Mesothelial cell of epicardium (in vitro differentiated cells): ENCODE measurements at regions not wholly inside any gene's neighbourhood (a gene's known extent, or its start where the extent isn't known, plus 50 kb on each side); places are given as distances from the start of the nearest gene placed in this dataset.

Source experiments
- DNase-seq, 2 experiments: peaks; one replicate each; pipeline ENCODE4 v3.0.0; 2021; ENCODE audit warnings: low spot score in 2 of 2; ENCODE audit not compliant: unreplicated experiment in 2 of 2
- H3K27ac Mint-ChIP-seq: 2 replicates; pipeline ENCODE4 v1.8.0; 2021; ENCODE audit warnings: mixed read lengths
- H3K27me3 Mint-ChIP-seq: 2 replicates; pipeline ENCODE4 v1.8.0; 2021; ENCODE audit warnings: low read depth, mixed read lengths
- H3K36me3 Mint-ChIP-seq: 2 replicates; pipeline ENCODE4 v1.8.0; 2021; ENCODE audit warnings: mixed read lengths
- H3K4me1 Mint-ChIP-seq: 2 replicates; pipeline ENCODE4 v1.8.0; 2021; ENCODE audit warnings: mixed read lengths
- H3K4me3 Mint-ChIP-seq: 2 replicates; pipeline ENCODE4 v1.8.0; 2021; ENCODE audit warnings: mild to moderate bottlenecking, moderate library complexity, mixed read lengths
- H3K9me3 Mint-ChIP-seq: 2 replicates; pipeline ENCODE4 v1.8.0; 2021; ENCODE audit warnings: mixed read lengths
- TF ChIP-seq, protein P1 (sequence below): fragments of 200-600 bp; sonication (generic); IDR thresholded peaks from one replicate; pipeline ENCODE4 v1.5.0; 2021; ENCODE audit warnings: antibody characterized with exemption; ENCODE audit not compliant: unreplicated experiment

DNA sequence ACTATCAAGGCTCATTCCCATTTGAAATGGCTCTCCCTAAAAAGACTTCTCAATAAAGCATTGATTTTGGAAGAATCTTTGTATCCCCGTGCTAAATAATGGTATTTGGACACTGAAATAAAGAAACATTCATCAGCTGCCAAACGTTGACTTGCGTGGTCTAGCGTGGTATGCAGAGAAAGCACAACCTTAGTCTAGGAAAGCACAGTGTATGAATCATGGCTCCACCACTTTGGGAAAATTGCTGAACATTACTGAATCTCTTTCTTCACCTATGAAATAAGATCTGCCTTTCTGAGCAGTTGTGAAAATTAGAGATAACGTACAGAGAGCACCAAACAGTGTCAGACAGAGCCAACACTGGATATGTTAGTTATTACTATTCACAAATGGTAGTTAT, 353.9 kb downstream of the SS18 start:
- TF ChIP-seq, protein P1, sequence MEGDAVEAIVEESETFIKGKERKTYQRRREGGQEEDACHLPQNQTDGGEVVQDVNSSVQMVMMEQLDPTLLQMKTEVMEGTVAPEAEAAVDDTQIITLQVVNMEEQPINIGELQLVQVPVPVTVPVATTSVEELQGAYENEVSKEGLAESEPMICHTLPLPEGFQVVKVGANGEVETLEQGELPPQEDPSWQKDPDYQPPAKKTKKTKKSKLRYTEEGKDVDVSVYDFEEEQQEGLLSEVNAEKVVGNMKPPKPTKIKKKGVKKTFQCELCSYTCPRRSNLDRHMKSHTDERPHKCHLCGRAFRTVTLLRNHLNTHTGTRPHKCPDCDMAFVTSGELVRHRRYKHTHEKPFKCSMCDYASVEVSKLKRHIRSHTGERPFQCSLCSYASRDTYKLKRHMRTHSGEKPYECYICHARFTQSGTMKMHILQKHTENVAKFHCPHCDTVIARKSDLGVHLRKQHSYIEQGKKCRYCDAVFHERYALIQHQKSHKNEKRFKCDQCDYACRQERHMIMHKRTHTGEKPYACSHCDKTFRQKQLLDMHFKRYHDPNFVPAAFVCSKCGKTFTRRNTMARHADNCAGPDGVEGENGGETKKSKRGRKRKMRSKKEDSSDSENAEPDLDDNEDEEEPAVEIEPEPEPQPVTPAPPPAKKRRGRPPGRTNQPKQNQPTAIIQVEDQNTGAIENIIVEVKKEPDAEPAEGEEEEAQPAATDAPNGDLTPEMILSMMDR: no peak

DNA sequence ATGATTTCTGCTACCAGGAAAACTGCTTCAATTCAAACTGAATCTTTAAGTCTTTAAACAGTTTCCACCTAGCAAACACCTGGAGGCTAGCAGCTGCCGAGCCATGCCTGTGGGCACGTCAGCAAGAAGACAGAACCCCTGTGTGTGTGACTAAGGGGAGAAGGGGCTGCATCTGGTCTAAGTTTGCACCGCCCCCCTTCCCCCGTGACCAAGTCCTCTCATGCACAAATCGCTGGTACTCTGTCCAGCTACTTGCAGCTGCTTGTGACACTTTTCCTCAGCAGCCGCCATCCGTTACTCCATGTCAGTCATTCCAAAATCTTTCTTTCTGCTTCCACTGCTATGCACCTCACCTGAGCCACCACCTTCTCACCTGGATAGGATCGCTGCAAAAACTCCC, 355.0 kb downstream of the SS18 start:
- DNase-seq: no peak
- Mint-ChIP-seq H3K4me1 (peaks cover 4% of the 10 kb centered on the region), H3K27me3 (peaks cover 5% of the 10 kb centered on the region), H3K4me3 (no peak overlapping the region), H3K27ac (no peak overlapping the region), H3K9me3 (peaks cover 10% of the 10 kb centered on the region), H3K36me3 (no peaks in the 10 kb centered on the region)
- TF ChIP-seq, protein P1: no peak

More for the DNA sequence above, 353.9 kb downstream of the SS18 start:
- Mint-ChIP-seq H3K9me3 (peaks cover under 1% of the 10 kb centered on the region), H3K27ac (no peak overlapping the region), H3K4me1 (peaks cover 4% of the 10 kb centered on the region), H3K27me3 (peaks cover 5% of the 10 kb centered on the region), H3K4me3 (no peak overlapping the region), H3K36me3 (no peaks in the 10 kb centered on the region)
- no peak for DNase-seq

DNA sequence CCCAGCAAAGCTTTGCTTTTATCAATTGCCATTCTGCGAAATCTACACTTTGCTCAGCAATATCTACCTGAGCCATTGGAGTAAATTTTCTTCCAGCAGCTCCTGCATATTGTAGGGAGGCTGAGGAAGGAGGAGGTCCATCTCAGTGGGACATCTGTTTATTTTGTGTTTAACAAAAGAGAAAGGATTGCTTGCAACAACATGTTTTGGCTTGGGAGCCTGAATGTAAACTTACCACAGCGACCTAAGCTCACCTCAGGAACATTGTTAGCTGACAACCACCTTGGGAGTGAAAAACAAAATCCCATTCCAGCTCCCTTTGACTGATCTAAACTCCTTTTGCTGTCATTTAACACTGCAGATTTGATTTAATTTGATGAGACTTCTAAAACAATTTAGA, 356.1 kb downstream of the SS18 start:
- Mint-ChIP-seq H3K27me3 (peaks cover 5% of the 10 kb centered on the region), H3K36me3 (peaks cover 1% of the 10 kb centered on the region), H3K9me3 (peaks cover 17% of the 10 kb centered on the region), H3K4me1 (no peaks in the 10 kb centered on the region), H3K27ac (no peak overlapping the region), H3K4me3 (no peak overlapping the region)
- TF ChIP-seq, protein P1: no peak
- no peak for DNase-seq

DNA sequence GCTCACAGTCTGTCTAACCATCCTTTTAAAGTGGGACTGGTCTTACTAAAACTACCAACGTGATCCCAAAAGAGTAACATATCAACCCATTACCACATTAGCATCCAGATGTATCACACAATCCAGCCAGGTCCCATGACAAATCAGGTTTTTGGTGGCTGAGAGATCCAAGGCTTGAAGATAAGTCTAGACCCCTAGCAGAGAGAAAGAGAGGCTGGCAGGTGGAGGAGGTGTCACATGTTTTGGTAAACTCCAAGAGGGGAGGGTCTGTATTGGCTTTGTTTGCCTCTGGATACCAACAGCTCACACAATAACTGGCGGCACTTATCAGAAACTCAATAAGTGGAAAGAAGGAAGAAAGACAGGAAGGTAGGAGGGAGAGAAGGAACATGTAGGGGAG, 357.6 kb downstream of the SS18 start:
- peaks cover 5% of the 10 kb centered on the region for H3K27me3 Mint-ChIP-seq
- no peak for DNase-seq
- peaks cover 1% of the 10 kb centered on the region for H3K36me3 Mint-ChIP-seq
- H3K27ac Mint-ChIP-seq: no peak overlapping the region
- H3K9me3 Mint-ChIP-seq: peaks cover 17% of the 10 kb centered on the region
- TF ChIP-seq, protein P1: no peak
- H3K4me3 Mint-ChIP-seq: no peak overlapping the region
- H3K4me1 Mint-ChIP-seq: no peaks in the 10 kb centered on the region

DNA sequence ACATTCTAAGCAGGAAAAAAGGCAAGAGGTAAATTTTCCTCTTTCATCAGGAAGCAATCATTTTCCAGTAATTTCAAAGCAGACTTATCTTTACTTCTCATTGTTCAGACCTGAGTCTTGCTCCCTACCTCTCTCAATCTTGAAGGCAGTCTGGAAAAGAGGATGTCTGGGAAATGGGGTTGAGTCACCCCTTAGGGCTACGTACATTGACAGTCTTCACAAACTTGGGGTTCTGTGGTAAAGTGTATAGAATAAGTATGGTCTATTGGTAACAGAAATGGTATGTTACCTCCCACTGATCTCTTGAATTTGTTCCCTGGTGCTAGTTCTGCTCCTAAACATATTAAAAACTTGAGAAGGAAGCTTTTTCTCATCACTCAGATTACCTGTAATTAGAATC, 361.3 kb downstream of the SS18 start:
- H3K36me3 Mint-ChIP-seq: peaks cover 1% of the 10 kb centered on the region
- no peaks in the 10 kb centered on the region for H3K27me3 Mint-ChIP-seq
- TF ChIP-seq, protein P1: no peak
- H3K4me1 Mint-ChIP-seq: no peaks in the 10 kb centered on the region
- peaks cover 17% of the 10 kb centered on the region for H3K9me3 Mint-ChIP-seq
- no peak overlapping the region for H3K27ac Mint-ChIP-seq
- DNase-seq: no peak
- H3K4me3 Mint-ChIP-seq: no peak overlapping the region
